NCI-H774 (cell line): ENCODE measurements at regions not wholly inside any gene's neighbourhood (a gene's known extent, or its start where the extent isn't known, plus 50 kb on each side); places are given as distances from the start of the nearest gene placed in this dataset.

ENCODE experiments used
- DNase-seq: peaks from one replicate; lab custom pipeline; 2025; lab: John Stamatoyannopoulos, UW

DNA sequence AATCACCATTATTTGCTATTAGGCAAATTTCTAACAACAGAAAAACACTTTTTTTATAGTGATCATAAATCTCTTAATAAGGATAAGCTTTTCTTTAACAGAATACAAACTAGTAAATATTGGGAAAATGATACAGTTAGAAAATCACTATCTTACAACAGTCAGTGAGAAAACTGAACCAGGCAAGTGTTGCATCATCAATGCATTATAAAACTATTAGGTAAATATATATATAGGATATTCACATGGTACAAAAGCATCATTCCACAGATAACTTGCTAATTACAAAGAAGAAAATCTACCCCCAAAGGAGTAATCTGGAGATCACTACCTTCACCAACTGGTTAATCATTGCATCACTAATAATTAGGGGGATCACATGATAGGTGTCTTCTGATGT lies 652.1 kb downstream of the HACE1 start:
- no peak for DNase-seq

DNA sequence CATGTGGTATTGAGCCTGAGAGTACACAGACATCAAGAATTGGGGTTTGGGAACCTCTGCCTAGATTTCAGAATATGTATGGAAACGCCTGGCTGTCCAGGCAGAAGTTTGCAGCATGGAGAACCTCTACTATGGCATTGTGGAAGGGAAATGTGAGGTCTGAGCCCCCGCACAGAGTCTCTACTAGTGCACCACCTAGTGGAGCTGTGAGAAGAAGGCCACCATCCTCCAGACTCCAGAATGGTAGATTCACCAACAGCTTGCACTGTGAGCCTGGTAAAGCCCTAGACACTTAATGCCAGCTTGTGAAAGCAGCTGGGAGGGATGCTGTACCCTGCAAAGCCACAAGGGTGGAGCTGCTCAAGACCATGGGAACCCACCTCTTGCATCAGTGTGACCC lies 658.2 kb downstream of the HACE1 start:
- no peak for DNase-seq

DNA sequence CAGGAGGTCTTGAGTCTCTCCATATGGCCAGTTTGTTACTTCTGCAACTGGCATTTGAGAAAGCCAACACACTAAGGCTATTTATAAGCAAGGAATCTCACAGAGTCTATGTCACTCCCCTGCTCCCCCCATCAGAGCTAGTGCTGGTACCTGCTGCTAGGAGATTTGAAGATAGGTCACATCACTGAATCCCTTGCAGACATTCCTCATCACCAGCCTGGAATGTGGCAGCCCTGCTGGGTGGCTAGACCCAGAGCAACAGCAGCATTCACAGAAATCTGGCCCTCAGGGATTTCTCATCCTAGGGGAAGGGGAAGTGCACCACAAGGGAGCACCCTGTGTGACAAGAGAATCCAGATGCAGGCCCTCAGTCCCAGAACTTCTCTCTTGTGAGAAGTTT lies 672.1 kb downstream of the HACE1 start:
- no peak for DNase-seq

DNA sequence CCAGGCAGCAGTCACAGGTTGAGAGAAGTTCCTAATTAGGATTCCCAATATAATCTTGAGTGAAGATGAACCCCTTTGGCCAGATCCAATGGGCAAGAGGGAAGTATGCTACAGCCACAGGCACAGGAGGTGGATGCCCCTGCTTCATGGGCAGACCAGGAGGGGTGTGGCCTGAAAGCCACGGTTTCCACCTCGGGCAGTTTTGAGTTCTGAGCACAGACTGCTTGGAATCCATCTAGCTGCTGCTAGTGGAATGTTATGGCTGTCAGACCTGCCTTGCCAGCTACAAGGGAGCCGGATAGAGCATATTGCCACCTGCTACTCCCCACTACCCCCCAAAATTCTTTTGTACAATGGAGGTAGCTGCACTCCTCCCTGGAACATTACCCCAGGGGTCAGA lies 672.9 kb downstream of the HACE1 start:
- DNase-seq = no peak

DNA sequence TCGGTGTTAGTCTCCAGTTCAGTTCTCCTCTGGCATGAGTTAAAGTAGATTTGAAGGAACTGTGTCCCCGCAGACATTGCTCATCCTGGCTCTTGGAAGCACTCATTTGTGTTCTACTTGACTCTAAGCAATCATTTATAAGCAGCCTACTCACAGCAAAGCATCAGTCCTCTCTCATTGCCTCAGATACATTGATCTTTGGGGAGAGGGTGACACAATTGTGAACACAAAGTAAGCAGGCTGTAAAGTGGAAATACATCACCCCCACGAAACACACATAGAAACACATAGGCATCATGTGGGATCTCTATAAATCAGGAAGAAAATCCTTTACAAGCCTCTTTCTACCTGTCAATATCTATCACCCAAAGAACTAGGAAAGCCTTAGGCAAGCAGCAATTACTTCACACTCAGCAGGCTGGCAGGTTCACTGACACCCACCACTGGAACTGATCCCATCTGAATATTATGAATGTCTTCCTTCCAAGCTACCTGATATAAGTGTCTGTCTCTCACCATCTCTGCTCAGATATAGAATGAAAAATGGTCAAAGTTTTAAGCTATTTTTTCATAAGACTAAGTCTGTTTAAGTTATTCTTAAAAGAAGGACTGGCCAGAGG lies 675.8 kb downstream of the HACE1 start:
- no peak for DNase-seq

DNA sequence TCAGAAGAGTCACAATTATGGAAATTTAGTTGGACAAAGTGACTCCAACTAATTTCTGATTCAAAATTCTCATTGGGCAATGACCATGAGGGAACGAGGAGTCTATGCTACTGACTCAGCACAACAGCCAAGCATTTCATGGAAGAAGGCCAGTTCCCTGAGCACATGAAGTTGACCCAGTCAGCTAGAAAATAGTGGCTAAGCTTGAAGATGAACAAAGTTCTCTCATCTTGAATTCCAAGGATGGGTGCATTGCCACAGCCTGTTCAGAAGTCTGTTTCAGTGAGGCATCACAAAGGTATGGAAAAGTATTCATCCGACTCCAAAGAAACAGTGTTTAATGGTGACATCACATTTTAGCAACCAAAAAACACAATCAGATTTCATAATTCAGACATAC lies 676.9 kb downstream of the HACE1 start:
- DNase-seq = no peak

DNA sequence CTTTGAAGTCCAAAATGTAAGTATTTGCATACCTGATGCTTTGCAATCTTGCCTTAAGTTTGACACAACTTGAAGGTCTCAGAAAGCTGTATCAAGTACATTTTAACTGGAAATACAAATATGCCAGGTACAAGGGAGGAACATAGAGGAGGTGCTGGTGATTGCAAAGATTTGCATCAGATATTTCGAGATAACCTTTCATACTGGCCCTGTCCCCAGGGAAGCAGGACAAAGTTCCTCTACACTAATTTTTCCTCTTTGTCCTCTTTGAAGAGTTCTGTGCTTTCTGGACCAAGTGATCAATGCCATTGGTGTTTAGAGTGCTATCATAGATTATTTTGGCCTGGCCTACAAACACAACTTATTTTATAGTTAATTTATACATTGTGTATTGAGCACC lies 686.1 kb downstream of the HACE1 start:
- DNase-seq = no peak

DNA sequence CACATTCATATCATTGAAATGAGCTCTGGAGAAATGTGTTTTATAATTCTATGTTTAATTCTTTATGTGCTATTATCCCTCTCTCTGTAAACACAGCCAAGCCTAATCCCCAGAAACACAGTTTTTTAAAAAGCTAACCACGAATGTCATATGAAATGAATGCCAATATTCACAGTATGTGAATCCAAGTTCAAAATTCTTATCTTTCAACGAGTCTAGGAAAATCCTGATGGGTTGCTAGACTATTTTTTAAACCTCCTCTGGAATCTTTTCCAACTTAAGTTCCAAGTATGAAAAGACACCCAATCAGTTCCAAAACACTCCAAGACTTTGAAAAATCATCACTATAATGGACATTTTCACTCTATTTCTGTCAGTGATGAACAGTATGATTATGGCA lies 689.3 kb downstream of the HACE1 start:
- DNase-seq = no peak

DNA sequence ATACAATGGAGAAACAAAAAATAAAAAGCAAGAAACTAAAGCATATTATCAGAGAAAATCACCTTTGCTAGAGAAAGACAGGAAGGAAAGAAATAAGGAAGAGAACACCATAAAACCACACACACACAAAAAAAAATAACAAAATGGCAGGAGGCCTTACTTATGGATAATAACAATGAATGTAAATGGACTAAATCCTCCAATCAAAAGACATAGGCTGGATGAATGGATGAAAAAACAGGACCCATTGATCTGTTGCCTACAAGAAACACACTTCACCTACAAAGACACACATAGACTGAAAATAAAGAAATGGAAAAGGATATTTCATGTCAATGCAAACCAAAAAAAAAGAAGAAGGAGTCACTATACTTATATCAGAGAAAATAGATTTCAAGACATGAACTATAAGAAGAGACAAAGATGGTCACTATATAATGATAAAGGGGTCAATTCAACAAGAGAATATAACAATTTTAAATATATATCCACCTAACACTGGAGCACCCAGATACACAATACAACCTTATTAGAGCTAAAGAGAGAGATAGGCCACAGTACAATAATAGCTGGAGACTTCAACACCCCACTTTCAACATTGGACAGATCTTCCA lies 693.6 kb downstream of the HACE1 start:
- no peak for DNase-seq

DNA sequence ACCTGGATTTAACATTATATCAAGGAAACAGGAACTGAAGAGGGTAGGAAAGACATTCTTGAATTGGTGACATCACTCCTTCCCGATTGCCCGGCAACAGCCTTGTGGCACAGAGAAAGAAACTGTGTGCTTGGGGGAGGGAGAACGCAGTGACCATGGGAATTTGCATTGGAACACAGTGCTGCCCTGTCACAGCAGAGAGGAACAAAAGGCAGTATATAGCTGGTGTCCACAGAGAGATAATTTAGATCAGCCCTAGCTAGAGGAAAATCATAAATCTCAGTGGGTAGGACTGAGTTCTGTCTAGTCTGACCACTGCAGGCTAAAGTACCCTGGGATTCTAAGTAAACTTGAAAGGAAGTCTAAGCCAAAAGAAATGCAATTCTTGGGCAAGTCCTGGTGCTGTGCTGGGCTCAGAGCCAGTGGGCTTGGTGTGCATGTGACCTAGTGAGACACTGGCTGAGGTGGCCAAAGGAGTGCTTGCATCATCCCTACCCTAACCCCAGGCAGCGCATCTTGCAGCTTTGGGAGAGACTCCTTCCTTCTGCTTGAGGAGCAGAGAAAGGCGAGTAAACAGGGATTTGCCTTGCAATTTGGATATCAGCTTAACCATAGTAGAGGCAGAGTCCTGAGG lies 697.6 kb downstream of the HACE1 start:
- DNase-seq = no peak

DNA sequence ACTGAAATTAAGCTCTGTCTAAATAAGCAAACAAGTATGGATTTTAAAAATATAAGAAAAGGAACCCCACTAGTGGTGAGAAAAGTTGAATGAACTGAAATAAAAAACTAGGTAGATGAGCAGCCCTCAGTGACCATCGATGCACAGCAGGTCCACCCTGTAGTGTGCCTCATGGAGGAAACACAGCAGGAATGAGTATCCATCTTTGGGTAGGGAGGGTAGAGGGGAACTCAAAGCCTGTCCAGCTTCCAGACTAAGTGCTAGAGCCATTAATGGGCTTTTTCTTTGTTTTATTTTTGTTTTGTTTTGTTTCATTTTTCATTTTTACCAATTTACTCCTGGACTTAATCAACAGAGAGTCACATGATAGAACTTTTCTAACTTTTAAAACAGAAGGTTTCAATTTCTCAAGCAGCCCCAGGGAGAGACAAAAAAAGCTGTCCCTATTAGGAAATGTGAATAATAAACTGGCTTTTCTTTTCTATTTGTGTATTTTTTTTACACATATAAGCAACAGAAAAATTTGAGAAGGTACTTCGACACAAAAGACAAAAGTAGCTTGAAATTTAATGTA lies 700.6 kb downstream of the HACE1 start:
- no peak for DNase-seq

DNA sequence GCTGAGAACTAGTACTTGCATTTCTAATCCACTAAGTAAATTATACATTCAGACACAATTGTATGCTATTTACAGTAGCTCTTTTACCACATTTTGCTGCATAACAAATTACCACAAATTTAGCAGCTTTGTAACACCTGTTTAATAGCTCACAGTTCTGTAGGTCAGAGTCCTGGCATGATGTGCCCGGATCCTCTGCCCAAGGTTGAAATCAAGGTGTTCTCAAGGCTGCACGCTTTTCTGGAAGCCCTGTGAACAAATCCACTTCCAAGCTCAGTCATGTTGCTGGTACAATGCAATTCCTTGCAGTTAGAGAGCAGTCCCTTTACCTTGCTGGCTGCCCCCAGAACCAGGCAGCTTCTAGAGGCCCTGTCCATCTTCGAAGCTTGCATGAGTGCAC lies 716.0 kb downstream of the HACE1 start:
- DNase-seq = no peak

DNA sequence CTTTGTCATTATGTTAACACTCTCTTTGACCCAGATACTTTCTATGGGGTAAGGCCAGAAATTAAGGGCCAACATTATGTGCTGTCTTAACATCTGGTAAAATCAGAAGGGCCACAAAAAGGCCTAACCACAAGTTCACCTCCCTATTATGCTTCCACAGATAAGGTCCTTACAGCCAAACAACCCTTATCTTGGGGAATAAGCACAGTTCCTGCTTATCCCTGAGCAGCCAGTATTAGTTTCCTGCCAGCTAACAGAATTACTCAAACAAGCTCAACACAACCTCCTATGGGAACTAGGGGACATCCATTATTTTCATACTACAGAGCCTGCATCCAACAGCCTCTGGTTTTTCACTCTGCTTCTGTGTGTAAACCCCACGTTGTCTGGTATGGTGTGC lies 724.8 kb downstream of the HACE1 start:
- no peak for DNase-seq

DNA sequence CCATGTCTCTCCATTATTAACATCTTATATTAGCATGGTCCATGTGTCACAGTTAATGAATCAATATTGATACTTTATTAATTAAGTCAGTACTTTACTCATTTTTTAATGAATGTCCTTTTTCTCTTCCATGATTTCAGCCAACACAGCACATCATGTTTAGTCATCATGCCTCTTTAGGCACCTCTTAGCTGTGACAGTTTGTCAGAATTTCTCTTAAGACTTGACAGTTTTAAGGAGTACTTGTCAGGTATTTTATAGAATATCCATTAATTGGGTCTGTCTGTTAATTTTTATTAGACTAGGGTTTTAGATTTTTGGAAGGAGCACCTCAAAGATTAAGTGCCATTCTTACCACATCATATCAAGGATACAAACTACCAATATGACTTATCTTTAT lies 729.4 kb downstream of the HACE1 start:
- no peak for DNase-seq

DNA sequence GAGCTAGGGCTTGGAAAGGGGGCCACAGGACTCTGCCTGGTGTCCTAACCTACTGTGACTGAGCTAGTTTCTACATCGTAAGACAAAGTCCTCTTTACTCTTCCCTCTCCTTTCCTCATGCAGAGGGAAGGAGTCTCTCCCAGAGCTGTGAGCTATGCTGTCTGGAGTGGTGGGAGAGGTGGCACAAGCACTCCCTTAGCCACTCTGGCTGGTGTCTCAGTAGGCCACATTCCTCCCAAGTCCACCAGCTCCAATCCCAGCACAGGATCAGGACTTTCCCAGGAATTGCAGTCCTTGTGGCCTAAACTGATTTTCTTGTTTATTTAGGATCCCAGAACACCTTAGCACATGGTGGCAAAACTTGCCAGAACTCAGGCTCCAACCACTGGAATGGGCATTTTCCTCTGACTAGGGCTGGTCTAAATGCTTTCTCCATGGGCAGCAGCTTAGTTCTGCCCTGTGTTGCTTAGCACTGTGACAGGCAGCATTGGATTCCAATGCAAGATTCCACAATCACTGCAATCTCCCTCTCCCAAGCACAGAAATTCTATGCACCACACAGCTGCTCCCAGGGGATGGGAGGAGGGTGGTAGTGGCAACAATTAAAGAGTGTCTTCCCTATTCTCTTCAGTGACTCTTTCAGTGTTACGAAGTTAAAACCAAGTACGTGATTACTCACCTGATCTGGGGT lies 733.3 kb downstream of the HACE1 start:
- no peak for DNase-seq

DNA sequence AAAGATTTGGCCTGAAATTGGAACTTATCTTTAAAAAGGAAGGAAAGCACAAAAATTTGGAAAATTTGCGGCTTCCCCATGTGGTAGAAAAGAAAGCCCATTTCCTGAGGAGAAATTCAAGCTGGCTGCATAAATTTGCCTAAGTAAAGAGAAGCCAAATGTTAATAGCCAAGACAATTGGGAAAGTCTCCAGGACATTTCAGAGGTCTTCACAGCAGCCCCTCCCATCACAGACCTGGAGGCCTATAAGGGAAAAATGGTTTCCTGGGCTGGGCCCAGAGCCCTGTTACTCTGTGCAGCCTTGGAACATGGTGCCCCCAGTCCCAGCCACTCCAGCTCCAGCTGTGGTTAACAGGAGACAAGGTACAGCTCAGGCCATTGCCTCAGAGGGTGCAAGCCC lies 736.5 kb downstream of the HACE1 start:
- no peak for DNase-seq

DNA sequence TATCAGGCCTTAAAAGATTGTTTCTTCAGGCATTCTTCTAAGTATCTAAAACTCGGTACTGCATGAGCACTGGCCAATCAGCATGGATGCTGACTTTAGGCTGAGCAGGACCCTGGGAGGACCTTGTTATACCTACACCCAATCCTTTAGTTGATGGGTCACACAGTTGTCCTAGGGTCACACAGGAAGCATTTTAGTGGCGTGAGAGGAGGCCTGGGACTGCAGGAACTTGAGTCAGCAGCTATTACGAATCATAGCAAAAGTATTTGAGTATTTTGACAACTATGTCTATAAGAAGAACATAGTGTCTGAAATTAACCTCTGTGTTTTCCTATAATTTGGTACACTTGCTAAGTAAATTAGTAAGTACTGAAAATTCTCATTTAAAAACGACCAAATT lies 741.4 kb downstream of the HACE1 start:
- DNase-seq = no peak

DNA sequence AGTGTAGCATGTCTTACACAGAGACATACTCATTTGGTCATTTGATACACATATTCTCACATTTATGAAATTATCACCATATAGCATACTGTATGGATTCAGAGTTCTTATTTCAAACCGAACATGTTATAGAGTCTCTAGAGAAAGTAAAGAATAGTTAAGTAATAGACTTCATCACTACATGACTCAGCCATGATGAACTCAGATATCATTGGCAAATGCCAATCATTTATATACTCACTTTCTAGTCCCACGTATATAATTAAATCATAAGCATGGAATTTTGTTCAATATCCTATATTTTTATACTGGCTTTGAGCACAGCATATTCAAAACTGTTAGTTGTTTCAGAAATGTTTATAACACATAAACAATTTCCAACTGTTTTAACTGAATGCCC lies 749.9 kb downstream of the HACE1 start:
- no peak for DNase-seq

DNA sequence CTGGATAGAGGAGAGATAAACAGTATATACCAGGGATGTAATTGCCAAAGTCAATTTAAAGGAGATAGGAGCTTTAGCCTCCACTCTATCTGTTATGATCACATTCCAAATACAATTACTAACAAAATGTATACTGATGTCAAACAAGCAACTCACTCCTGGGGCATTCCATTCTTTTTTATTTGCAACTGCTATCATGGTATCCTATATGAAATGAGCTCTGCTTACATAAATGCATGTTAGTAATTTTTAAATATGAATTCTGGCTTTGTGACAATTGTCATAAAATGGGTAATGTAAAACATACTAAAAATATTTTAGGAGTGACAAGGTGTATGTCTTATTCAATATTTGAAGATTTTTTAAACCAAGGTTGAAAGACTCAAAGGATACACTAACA lies 751.1 kb downstream of the HACE1 start:
- DNase-seq = no peak

DNA sequence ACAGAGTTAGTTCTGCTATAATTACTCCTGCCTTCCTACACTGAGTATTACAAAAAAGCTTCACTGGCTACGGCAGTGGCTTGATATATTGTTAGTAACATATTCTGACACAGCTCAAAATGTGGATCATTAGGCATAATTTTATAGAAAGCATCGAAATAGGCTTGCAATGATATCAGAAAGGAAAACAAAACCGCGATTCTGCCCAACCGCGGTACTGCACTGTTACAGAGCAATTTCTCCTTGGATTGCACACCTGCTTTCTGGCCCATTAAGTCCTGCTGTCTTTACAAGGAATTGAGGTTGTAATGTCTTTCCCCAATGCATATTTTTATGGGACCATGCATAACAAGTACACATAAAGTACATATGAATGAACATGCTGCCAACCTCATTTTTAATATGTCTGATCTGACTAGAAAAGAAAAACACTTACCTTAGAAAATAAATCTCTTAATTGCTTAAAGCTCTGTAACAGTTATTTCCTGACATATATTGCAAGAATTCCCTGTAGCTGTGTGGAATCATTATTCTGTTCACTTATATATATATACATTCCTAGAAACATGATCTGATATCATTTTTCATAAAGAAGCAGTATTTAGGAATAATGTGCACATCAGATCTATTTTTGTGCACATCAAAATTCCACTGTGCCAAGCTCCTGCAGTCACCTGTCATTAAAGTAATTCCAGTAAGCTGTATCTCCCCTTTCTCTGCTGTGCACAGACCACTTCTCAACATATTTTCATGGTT lies 763.9 kb downstream of the HACE1 start:
- no peak for DNase-seq

DNA sequence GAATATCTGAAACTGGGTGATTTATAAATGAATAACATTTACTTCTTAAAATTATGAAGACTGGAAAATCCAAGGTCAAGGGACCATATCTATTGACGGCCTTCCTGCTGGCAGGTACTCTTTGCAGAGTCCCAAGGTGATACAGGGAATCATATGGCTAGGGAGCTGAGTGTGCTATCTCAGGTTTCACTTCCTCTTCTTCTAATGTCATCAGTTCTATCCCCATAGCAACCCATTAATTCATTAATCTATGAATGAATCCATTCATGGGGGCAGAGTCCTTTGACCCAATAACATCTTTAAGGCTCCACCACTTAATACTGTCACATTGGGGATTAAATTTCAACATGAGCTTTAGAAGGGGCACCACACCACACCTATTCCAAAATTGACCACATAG lies 772.0 kb downstream of the HACE1 start:
- no peak for DNase-seq

DNA sequence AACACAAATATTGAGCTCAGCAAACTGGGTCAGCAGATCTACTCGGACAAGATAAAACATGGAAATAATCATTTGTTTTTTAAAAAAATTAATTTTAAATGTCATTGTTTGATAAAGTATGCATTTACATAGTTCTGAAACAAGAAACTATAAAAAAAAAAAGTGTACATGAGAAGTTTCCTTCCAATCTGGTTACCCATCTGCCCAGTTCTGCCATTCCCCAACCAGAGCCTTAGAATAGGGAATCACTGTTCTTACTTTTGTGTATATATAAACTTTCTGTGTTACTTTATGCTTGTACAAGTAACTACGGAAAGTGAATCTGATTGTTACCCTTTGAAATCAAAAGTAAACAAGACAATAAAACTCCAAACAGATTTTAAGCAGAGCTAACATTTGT lies 791.4 kb downstream of the HACE1 start:
- no peak for DNase-seq
